ENCODE measurements at regions not wholly inside any gene's neighbourhood (a gene's known extent, or its start where the extent isn't known, plus 50 kb on each side); places are given as distances from the start of the nearest gene placed in this dataset.

GRCh38 chr16:85519540-85520231 lies 93.4 kb upstream of the GSE1 start:
- TF ChIP-seq EZH2 (IDR thresholded peaks at IDR 0.05; ENCODE audit: insufficient read depth, poor library complexity, severe bottlenecking) = no peak
- TF ChIP-seq EZH2phosphoT487 (IDR thresholded peaks at IDR 0.05; ENCODE audit: insufficient read depth, low read depth) = no peak
